H9 (cell line): ENCODE measurements at regions not wholly inside any gene's neighbourhood (a gene's known extent, or its start where the extent isn't known, plus 50 kb on each side); places are given as distances from the start of the nearest gene placed in this dataset.

Experiments used
- DNase-seq: peaks from one replicate; pipeline ENCODE4 v3.0.0-alpha.2; 2017
- H2AFZ ChIP-seq: one replicate; pipeline ENCODE4 v1.6.1; 2013; ENCODE audit warnings: mild to moderate bottlenecking, low read length, control low read depth, moderate library complexity
- H2AK5ac ChIP-seq: 2 replicates; pipeline ENCODE4 v1.6.1; 2013; ENCODE audit warnings: low read length, control low read depth, mixed read lengths; ENCODE audit not compliant: insufficient read length
- H2BK120ac ChIP-seq: one replicate; pipeline ENCODE4 v1.6.1; 2013; ENCODE audit warnings: low read depth, mild to moderate bottlenecking, low read length, control low read depth, inconsistent platforms; ENCODE audit not compliant: poor library complexity, severe bottlenecking
- H2BK12ac ChIP-seq: 2 replicates; pipeline ENCODE4 v1.6.1; 2013; ENCODE audit warnings: low read length, control low read depth, mixed read lengths, low read depth; ENCODE audit not compliant: insufficient read length
- H2BK15ac ChIP-seq: 2 replicates; pipeline ENCODE4 v1.6.1; 2013; ENCODE audit warnings: low read depth, low read length, control low read depth
- H2BK20ac ChIP-seq: one replicate; pipeline ENCODE4 v1.6.1; 2013; ENCODE audit warnings: low read depth, mild to moderate bottlenecking, low read length, control low read depth, inconsistent platforms; ENCODE audit not compliant: poor library complexity, severe bottlenecking
- H2BK5ac ChIP-seq: 2 replicates; pipeline ENCODE4 v1.6.1; 2013; ENCODE audit warnings: low read length, control low read depth, mixed read lengths; ENCODE audit not compliant: insufficient read length
- H3K14ac ChIP-seq: 2 replicates; pipeline ENCODE4 v1.6.1; 2013; ENCODE audit warnings: low read length, control low read depth; ENCODE audit not compliant: insufficient read depth
- H3K18ac ChIP-seq: 2 replicates; pipeline ENCODE4 v1.6.1; 2013; ENCODE audit warnings: low read depth, mild to moderate bottlenecking, mixed read lengths, low read length, control low read depth; ENCODE audit not compliant: insufficient read length
- H3K23ac ChIP-seq: 2 replicates; pipeline ENCODE4 v1.6.1; 2013; ENCODE audit warnings: low read length, control low read depth, mixed read lengths, low read depth; ENCODE audit not compliant: insufficient read length
- H3K23me2 ChIP-seq: 2 replicates; pipeline ENCODE4 v1.6.1; 2013; ENCODE audit warnings: low read depth, mild to moderate bottlenecking, mixed read lengths, low read length, control low read depth; ENCODE audit not compliant: insufficient read length, poor library complexity, severe bottlenecking
- H3K27ac ChIP-seq: 2 replicates; pipeline ENCODE4 v1.5.1; 2013; ENCODE audit warnings: low read length, control low read depth, mixed read lengths, low read depth; ENCODE audit not compliant: insufficient read length
- H3K27me3 ChIP-seq: 2 replicates; pipeline ENCODE4 v1.6.1; 2013; ENCODE audit warnings: low read length, control low read depth, inconsistent platforms; ENCODE audit not compliant: insufficient read depth
- H3K4ac ChIP-seq: 2 replicates; pipeline ENCODE4 v1.6.1; 2013; ENCODE audit warnings: low read depth, mild to moderate bottlenecking, control low read depth, inconsistent platforms, low read length, moderate library complexity
- H3K4me1 ChIP-seq: 2 replicates; pipeline ENCODE4 v1.6.1; 2013; ENCODE audit warnings: low read length, control low read depth, inconsistent platforms; ENCODE audit not compliant: insufficient read depth
- H3K4me2 ChIP-seq: 2 replicates; pipeline ENCODE4 v1.6.1; 2013; ENCODE audit warnings: low read length, control low read depth, mixed read lengths; ENCODE audit not compliant: insufficient read length, insufficient read depth
- H3K56ac ChIP-seq: 2 replicates; pipeline ENCODE4 v1.6.1; 2013; ENCODE audit warnings: low read depth, mild to moderate bottlenecking, mixed read lengths, low read length, control low read depth; ENCODE audit not compliant: insufficient read length
- H3K79me1 ChIP-seq: 2 replicates; pipeline ENCODE4 v1.6.1; 2013; ENCODE audit warnings: low read depth, mild to moderate bottlenecking, moderate library complexity, low read length, control low read depth, inconsistent platforms; ENCODE audit not compliant: insufficient read depth, poor library complexity, severe bottlenecking
- H3K79me2 ChIP-seq: 2 replicates; pipeline ENCODE4 v1.6.1; 2013; ENCODE audit warnings: low read length, control low read depth, inconsistent platforms; ENCODE audit not compliant: insufficient read depth
- H3K9ac ChIP-seq: 2 replicates; pipeline ENCODE4 v1.6.1; 2013; ENCODE audit warnings: low read length, control low read depth, mixed read lengths; ENCODE audit not compliant: insufficient read length; ENCODE audit errors: extremely low read depth
- H3K9me3 ChIP-seq: one replicate; pipeline ENCODE4 v1.6.1; 2013; ENCODE audit warnings: low read depth, low read length, inconsistent platforms; ENCODE audit not compliant: control insufficient read depth
- H3T11ph ChIP-seq: one replicate; pipeline ENCODE4 v1.6.1; 2013; ENCODE audit warnings: mild to moderate bottlenecking, low read length, control low read depth, inconsistent platforms
- H4K20me1 ChIP-seq: one replicate; pipeline ENCODE4 v1.6.1; 2013; ENCODE audit not compliant: control insufficient read depth, insufficient read length, insufficient read depth
- H4K5ac ChIP-seq: 2 replicates; pipeline ENCODE4 v1.6.1; 2013; ENCODE audit warnings: low read depth, mild to moderate bottlenecking, mixed read lengths, low read length, control low read depth; ENCODE audit not compliant: insufficient read length
- H4K8ac ChIP-seq: replicated peaks from 2 replicates; pipeline ENCODE4 v1.6.1; 2013; ENCODE audit warnings: low read length, control low read depth, mixed read lengths, low read depth; ENCODE audit not compliant: insufficient read length
- H4K91ac ChIP-seq: 2 replicates; pipeline ENCODE4 v1.6.1; 2013; ENCODE audit warnings: low read depth, mild to moderate bottlenecking, moderate library complexity, mixed read lengths, low read length, control low read depth; ENCODE audit not compliant: insufficient read length
- H3K27ac Mint-ChIP-seq, 3 experiments: 2 replicates in 2 of 3; 3 replicates in 1 of 3; pipeline ENCODE4 v1.8.0; 2020 to 2021; ENCODE audit warnings: mixed read lengths in 3 of 3, mild to moderate bottlenecking in 1 of 3, moderate library complexity in 1 of 3
- H3K27me3 Mint-ChIP-seq: 2 replicates; pipeline ENCODE4 v1.8.0; 2021; ENCODE audit warnings: low read depth, mild to moderate bottlenecking, moderate library complexity, mixed read lengths
- H3K36me3 Mint-ChIP-seq, 3 experiments: 2 replicates in 2 of 3; 3 replicates in 1 of 3; pipeline ENCODE4 v1.8.0; 2020 to 2021; ENCODE audit warnings: low read depth in 3 of 3, mixed read lengths in 3 of 3; ENCODE audit not compliant: insufficient read depth in 1 of 3
- H3K4me1 Mint-ChIP-seq, 2 experiments: 2 replicates each; pipeline ENCODE4 v1.8.0; 2020; ENCODE audit warnings: mixed read lengths in 2 of 2
- H3K4me3 Mint-ChIP-seq, 2 experiments: 2 replicates in 1 of 2; 3 replicates in 1 of 2; pipeline ENCODE4 v1.8.0; 2020 to 2021; ENCODE audit warnings: mild to moderate bottlenecking in 2 of 2, mixed read lengths in 2 of 2, moderate library complexity in 1 of 2
- H3K9me3 Mint-ChIP-seq, 2 experiments: 2 replicates in 1 of 2; 3 replicates in 1 of 2; pipeline ENCODE4 v1.8.0; 2020; ENCODE audit warnings: mild to moderate bottlenecking in 2 of 2, mixed read lengths in 2 of 2, moderate library complexity in 1 of 2
- CTCF ChIP-seq: fragments of 200-600 bp; sonication (generic); conservative IDR thresholded peaks from 3 replicates; pipeline ENCODE4 v1.8.0; 2021; ENCODE audit warnings: antibody characterized with exemption, mild to moderate bottlenecking
- WGBS: extraction: QIAGEN DNeasy Blood & Tissue Kit; methylation state at CpG from one replicate; pipeline ENCODE4 v1.1.7; 2013; ENCODE audit warnings: missing lambda C conversion rate, low lambda C conversion rate, mixed read lengths; ENCODE audit not compliant: insufficient read length; ENCODE audit errors: extremely low coverage; 5-methylcytosine and 5-hydroxymethylcytosine counted together

- no peak overlapping the region for H3K56ac ChIP-seq
- no peak overlapping the region for H3K18ac ChIP-seq
- no peaks in the 10 kb centered on the region; a peak in 1 of 5 replicates for H3K9me3 Mint-ChIP-seq
- H2AK5ac ChIP-seq: no peak overlapping the region
- H3K9ac ChIP-seq: no peak overlapping the region
- no peaks in the 10 kb centered on the region for H4K20me1 ChIP-seq
- no peak overlapping the region for H4K5ac ChIP-seq
- TF ChIP-seq CTCF: no peak
- DNase-seq: no peak
- no peaks in the 10 kb centered on the region for H3K4me1 ChIP-seq
- no peaks in the 10 kb centered on the region for H3K79me1 ChIP-seq
- H4K8ac ChIP-seq: no peak overlapping the region
- H2BK5ac ChIP-seq: no peak overlapping the region
- no peaks in the 10 kb centered on the region for H3K23me2 ChIP-seq
- H3K4me3 Mint-ChIP-seq: no peak overlapping the region
- no peaks in the 10 kb centered on the region for H3K36me3 Mint-ChIP-seq
- H3K9me3 ChIP-seq: no peaks in the 10 kb centered on the region
- H2BK12ac ChIP-seq: no peak overlapping the region
- H3K4me1 Mint-ChIP-seq: peaks cover 8 to 9% of the 10 kb centered on the region in 2 experiments
- no peak overlapping the region for H4K91ac ChIP-seq
- no CpG with 5 or more reads among the region's 3 CpGs for WGBS
- no peak overlapping the region for H2BK120ac ChIP-seq
- no peak overlapping the region for H3K4ac ChIP-seq
- H3K27me3 ChIP-seq: no peaks in the 10 kb centered on the region
- H3K14ac ChIP-seq: no peak overlapping the region
- no peak overlapping the region for H3K27ac Mint-ChIP-seq
- no peak overlapping the region for H3T11ph ChIP-seq
- H3K4me2 ChIP-seq: no peak overlapping the region
- H2BK20ac ChIP-seq: no peak overlapping the region
- H3K27ac ChIP-seq: no peak overlapping the region
- H2AFZ ChIP-seq: no peak overlapping the region
- no peaks in the 10 kb centered on the region for H3K79me2 ChIP-seq
- H3K23ac ChIP-seq: no peak overlapping the region
- H3K27me3 Mint-ChIP-seq: peaks cover 2% of the 10 kb centered on the region
- no peak overlapping the region for H2BK15ac ChIP-seq
Measured at GRCh38 chr15:31237043-31237324, 89.7 kb upstream of the KLF13 start.
